HG03442 (cell line): ENCODE measurements at regions not wholly inside any gene's neighbourhood (a gene's known extent, or its start where the extent isn't known, plus 50 kb on each side); places are given as distances from the start of the nearest gene placed in this dataset.
A peak's percentile ranks its signal among the peaks of the same experiment; 100 is the strongest.

Experiments used
- ATAC-seq: cut with Tn5 transposase; IDR thresholded peaks from one replicate; pipeline ENCODE4 v1.9.1; 2021; ENCODE audit warnings: mild to moderate bottlenecking, moderate library complexity; ENCODE audit not compliant: unreplicated experiment

- ATAC-seq = peak; percentile 77
These were observed 109.1 kb downstream of the LMO4 start for GRCh38 chr1:87437663-87438295.

DNA sequence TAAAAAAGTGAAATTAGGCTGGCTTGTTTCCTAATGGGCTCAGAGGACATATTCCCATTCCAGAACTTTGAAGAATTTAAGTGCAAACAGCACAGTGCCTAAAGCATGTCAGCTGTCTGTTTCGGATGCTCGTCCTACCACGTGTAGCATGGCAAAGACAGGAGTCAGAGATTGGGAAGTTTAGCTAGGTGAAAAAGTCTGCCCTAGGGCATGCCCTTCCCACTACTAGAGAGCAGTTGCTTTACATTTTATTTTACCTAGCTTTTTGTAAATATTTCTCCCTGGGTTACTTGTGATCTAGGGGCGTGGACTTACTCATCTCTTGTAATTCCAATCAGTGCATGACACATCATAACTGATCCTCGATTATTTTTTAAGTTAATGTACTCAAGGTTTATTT, 111.1 kb downstream of the LMO4 start:
- no peak for ATAC-seq

- ATAC-seq = peak; percentile 81
These were observed 120.8 kb downstream of the LMO4 start for GRCh38 chr1:87449348-87449963.

DNA sequence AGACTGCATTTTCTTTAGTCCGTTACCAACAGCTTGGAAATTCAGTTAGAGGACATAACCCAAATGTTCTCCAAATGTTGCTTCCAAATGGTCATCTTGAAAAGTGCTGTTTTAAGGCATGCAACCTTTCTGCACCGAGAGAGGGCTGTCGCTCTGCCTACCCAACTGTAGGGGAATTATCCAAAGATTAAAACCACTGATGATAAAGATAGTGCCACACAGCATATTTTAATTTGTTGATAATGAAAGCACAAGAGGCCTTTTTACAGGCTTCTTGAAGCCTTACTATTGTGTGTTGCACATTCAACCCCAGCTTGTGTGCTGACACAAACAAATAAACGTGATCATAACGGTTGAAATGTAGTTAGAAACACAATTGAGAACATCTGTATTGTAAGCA, 121.5 kb downstream of the LMO4 start:
- no peak for ATAC-seq

DNA sequence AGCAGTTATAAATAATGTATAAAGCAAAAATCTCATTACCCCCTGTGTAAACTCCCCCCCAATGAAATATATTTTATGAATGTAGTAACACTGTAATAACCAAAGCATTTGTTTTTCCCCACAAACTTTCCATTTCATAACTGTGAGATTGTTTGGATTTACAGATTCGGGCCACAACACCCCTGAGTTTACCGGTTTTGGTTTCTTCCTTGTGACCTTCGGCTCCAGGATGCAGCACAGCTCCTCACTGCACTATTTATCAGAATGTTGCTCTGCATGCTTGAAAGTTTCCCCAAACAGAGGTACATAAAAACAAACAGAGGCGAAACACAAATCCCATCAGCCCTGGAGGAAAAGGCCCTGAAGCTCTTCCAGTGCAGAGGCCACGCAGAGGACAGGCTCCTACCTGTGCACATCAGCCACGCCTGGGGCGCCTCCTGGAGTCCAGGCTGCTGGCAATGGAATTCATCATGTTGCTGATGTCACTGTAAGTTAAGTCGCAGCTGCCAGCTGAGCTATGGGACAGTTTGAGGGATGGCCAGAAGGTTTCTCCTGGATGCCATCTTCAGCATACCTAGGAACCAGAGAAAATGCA, 122.0 kb downstream of the LMO4 start:
- peak; percentile 17 for ATAC-seq

- no peak for ATAC-seq
These were observed 122.7 kb downstream of the LMO4 start for GRCh38 chr1:87451229-87451920.

DNA sequence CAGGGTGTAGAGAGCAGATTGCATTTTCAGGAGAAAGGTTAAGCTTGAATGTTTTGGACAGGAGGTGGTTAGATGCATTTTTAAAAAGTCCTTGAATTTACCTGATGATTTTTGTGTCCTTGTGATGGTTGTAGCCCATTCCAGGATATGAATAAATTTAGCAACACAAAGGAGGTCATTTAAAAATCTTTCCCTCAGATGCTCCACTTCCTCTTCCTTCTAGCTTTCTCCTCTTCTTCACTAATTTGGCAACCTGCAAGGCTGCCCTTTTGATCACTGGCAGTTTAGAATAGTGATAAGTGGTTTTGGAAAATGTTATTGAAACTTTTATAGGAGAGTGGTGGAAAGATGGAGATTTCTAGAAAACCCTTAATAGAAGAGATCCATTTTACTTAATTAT, 124.0 kb downstream of the LMO4 start:
- ATAC-seq = no peak

GRCh38 chr1:87457408-87457807, 128.7 kb downstream of the LMO4 start:
- no peak for ATAC-seq

DNA sequence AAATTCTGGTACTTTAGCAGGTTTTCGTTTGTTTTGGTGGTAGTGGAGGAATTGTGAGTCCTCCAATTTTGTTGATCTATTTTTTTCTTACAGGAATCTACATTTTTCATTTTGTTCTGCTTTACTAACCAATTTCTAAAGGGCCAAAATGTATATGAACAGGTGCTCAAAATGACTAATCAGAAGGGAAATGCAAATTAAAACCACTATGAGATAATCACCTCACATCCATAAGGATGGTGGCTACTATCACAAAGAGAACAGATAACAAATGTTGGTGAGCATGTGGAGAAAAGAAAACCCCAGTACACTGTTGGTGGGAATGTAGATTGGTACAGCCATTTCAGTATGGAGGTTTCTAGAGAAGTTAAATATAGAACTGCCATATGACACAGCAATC, 134.2 kb downstream of the LMO4 start:
- no peak for ATAC-seq

- peak; percentile 73 for ATAC-seq
These were observed 135.4 kb downstream of the LMO4 start for GRCh38 chr1:87464022-87464490.

- no peak for ATAC-seq
These were observed 137.9 kb downstream of the LMO4 start for GRCh38 chr1:87466621-87467020.

DNA sequence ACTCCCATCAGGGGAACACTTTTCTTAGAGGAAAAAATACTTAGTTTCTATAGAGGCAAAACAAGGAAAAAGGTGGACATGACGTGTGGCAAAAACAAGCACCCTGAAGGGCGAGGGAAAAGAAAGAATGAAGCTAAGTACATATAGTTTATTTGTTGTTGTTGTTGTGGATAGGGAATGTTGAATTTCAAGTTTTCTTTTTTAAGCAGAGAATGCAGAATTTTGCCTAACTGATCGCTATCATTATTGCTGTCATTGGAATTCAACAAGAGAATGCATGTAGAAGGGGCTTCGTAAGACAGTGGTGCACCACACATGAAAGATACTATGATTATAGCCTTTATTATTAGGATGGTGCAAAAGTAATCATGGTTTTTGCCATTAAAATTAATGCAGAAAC, 144.0 kb downstream of the LMO4 start:
- ATAC-seq = no peak

GRCh38 chr1:87473203-87473661, 144.6 kb downstream of the LMO4 start:
- ATAC-seq = no peak

DNA sequence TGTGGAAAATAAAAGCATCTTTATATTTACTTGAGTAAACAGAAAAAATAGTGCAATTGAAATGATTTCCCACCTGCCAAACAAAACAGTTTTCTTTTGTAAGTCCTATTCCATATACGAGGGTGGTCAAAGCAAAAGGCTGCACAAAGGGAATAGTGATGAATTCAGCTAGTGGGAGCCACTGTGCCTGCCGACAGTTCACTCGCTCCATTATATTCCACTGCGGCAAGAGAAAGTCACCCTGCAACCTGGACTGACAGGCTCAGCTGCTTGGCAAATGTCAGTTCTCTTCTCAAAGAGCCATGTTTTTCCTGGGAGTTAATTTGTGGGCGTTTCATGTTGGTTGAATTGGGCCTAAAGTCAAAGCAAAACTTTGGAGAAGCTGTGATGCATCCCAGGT, 145.4 kb downstream of the LMO4 start:
- ATAC-seq = no peak

GRCh38 chr1:87478231-87478630, 149.6 kb downstream of the LMO4 start:
- no peak for ATAC-seq

DNA sequence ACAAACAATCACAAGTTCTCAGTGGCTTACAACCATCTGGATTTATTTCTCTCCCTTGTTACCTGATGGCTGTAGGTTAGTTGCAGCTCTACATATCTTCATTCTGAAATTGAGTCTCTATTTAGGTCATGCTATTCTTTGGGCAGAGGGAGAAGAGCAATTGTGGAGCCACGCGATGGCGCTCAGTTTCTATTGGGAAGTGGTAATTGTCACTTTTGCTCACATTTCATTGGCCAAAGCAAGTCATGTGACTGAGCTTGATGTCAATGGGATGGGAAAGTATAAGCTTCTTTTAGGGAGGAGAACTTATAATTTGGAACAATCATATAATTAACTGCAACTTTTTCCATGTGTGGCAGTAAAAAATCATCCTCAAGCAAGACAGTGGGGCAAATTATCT, 166.5 kb downstream of the LMO4 start:
- ATAC-seq = no peak

DNA sequence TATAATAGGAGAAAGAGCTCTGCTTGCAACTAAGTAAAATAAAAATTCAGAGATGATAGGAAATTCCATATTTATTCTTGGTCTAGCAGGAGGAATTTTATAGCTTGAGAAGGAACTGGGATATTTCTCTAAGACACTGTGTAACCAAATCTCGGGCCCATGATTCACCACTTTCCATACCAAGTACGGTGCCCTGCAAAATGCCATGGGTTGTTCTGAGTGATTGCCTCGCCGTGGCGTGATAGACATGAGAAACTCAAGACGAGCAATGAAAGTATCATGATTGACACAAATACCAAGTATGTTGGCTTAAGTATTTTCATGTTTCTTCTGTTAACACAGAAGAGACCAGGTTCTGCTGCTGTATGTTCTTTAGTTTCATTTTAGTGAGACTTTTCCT, 167.2 kb downstream of the LMO4 start:
- no peak for ATAC-seq

DNA sequence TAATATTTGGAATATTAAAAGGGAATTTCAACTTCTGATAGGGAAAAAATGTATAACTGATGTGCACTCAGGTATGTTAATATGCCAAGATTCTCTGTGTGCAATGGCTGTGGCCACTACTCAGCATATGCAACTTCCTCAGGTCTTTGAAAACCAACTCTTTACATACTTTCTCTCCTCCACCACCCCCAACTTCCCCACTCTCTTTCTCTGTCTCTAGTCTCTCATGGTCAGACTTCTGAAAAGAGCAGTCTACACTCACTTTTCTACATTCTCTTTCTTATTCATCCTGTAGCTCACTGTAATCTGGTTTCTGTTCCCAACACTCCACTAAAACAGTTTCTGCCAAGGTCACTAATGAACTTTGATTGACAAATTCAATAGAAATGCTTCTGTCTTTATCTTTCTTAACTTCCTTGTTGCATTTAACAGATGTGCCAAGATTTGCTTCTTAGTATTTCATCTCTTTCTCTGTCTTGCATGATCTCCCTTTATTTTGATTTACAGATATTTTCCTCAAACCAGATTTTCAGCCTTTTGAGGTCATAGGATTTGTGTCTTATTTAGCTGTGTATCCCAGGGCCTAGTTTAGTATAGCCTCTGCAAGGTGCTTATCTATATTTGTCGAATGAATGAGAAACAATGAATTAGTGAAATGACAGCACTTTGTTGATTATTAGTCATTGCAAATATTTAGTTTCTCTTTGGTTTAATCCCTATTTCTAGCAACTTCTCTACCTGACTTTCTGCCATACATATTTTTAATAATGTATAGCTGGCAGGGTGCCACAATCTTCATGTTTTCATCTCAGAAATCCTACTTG, 168.9 kb downstream of the LMO4 start:
- peak; percentile 62 for ATAC-seq

DNA sequence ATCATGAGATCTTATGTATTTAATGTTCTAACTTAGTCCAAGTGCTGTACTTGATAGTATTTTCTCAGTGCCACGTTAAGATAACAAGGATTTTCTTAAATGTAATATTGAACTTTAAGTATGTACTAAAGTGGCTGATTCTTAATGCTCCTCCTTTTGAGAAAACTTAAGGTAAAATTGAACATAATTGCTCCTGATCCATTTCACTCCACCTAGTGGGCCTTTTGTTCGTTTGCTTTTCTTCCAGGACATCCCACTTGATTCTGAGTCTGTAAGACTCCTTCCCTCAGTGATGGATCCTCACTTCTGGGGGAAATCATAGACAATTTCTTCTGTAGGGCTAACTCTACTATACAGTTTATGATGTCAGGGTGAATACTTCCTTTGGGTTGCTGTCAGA, 173.1 kb downstream of the LMO4 start:
- no peak for ATAC-seq

DNA sequence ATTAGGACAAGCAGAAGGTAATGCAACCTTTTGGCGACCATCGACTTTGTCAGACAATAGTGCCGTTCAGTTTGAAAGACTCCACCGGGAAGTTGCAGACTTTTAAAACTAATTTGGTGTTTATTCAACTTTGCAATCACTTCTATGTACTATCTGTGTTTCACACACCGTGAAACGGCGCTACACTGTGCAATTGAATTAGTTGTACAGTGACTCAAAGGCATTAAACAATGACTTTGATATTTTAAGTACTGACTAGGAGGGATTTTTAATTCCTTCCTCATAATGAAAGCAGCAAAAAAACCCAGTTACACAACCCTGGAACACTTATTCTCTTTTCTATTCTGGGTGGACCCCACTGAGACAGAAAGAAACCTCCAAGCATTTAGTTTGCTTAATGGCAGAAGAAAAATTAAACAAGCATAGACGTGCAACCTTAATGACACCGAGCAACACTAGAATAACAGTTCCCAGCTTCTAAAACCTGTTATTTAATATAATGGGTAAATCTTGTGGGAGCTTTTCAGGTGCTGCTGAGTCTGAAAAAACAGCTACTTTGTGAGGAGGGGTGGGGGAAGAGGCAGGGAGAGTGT, 176.8 kb downstream of the LMO4 start:
- ATAC-seq = no peak

DNA sequence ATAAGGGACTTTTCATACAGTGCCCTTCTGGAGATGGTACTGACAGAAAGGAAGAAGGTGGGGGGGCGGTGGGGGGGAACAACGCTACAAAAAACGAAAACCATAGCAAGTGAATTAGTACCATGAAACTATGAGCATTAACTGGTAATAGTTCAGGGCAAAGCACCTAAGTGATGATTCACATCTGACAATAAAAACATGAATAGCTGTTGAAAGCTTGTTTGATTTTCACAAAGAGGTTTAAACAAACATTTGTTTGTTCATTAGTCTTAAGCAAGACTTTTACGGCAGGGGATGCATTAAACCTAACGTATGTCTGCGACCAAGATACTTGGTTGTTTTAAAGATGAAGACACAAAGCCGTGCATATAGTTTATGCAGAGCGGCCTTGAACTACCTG, 177.5 kb downstream of the LMO4 start:
- ATAC-seq = no peak
